ENCODE measurements at regions not wholly inside any gene's neighbourhood (a gene's known extent, or its start where the extent isn't known, plus 50 kb on each side); places are given as distances from the start of the nearest gene placed in this dataset.

GRCh38 chr14:87199381-87199780 is 793.6 kb downstream of the GALC start:
- TF ChIP-seq CTCF (IDR thresholded peaks at IDR 0.05), result no peak
- no peak for TF ChIP-seq POLR2AphosphoS5 (IDR thresholded peaks at IDR 0.05; ENCODE audit: low read depth, low read length)

Measured in Panc1 (cell line).